Activated CD4-positive, alpha-beta T cell treated with anti-CD3 and anti-CD28 coated beads, Interleukin-2, amount 10 ng/mL, durations not matched to agents 24 days and 14 days (primary cell): ENCODE measurements at regions not wholly inside any gene's neighbourhood (a gene's known extent, or its start where the extent isn't known, plus 50 kb on each side); places are given as distances from the start of the nearest gene placed in this dataset.
"Not testable (repeated sequence)": the region's sequence is repeated elsewhere in the genome, so short reads cannot be mapped to it uniquely, and the experiment has no call there.

Experiments
- DNase-seq: peaks from one replicate; pipeline ENCODE4 v3.0.0; 2022
- H3K27ac Mint-ChIP-seq: one replicate; pipeline ENCODE4 v1.8.0; 2022; ENCODE audit warnings: mild to moderate bottlenecking, mixed read lengths
- H3K27me3 Mint-ChIP-seq: one replicate; pipeline ENCODE4 v1.8.0; 2022; ENCODE audit warnings: mixed read lengths
- H3K36me3 Mint-ChIP-seq: one replicate; pipeline ENCODE4 v1.8.0; 2022; ENCODE audit warnings: low read depth, mild to moderate bottlenecking, mixed read lengths
- H3K4me1 Mint-ChIP-seq: one replicate; pipeline ENCODE4 v1.8.0; 2021; ENCODE audit warnings: mixed read lengths
- H3K4me3 Mint-ChIP-seq: one replicate; pipeline ENCODE4 v1.8.0; 2022; ENCODE audit warnings: mild to moderate bottlenecking, moderate library complexity, mixed read lengths
- H3K9me3 Mint-ChIP-seq: one replicate; pipeline ENCODE4 v1.8.0; 2021; ENCODE audit warnings: mixed read lengths
- intact Hi-C: fragments of 100-400 bp; cut with micrococcal nuclease; formaldehyde crosslinking; loops from one replicate; pipeline ENCODE4 v1.15.1; 2023

DNA sequence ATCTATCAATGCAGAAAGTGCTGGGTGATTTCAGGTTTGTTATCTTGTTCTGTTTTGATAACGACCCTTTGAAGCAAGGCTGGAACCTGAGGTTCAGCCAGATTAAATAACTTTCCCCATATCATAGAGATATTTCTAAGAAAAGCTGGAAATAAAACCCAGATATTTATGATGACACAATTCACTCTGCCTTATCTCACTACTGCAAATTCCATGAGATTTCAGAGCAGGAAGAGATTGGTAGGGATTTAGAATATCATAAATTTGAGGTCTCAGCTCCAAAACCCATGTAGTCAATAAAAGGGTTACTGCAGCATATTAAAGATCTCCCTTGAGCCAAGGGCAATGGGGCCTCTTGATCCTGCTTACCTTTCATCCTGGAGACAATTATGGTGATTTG lies 692.5 kb upstream of the IGFBP3 start:
- Mint-ChIP-seq H3K9me3 (no peaks in the 10 kb centered on the region), H3K4me3 (no peak overlapping the region), H3K4me1 (no peaks in the 10 kb centered on the region), H3K36me3 (no peaks in the 10 kb centered on the region), H3K27me3 (no peaks in the 10 kb centered on the region), H3K27ac (no peak overlapping the region)
- no peak for DNase-seq
- intact Hi-C loops, result no loop called here

GRCh38 chr7:46613116-46613515 lies 692.0 kb upstream of the IGFBP3 start:
- Mint-ChIP-seq H3K27ac (no peak overlapping the region), H3K4me1 (no peaks in the 10 kb centered on the region)

GRCh38 chr7:46611508-46611907 lies 690.4 kb upstream of the IGFBP3 start:
- Mint-ChIP-seq H3K27me3 (no peaks in the 10 kb centered on the region), H3K36me3 (no peaks in the 10 kb centered on the region), H3K4me1 (no peaks in the 10 kb centered on the region), H3K4me3 (no peak overlapping the region), H3K9me3 (no peaks in the 10 kb centered on the region), H3K27ac (no peak overlapping the region)
- intact Hi-C loops, result no loop called here
- DNase-seq, result no peak

More at GRCh38 chr7:46613116-46613515, 692.0 kb upstream of the IGFBP3 start:
- Mint-ChIP-seq H3K36me3 (no peaks in the 10 kb centered on the region), H3K4me3 (no peak overlapping the region), H3K27me3 (no peaks in the 10 kb centered on the region), H3K9me3 (no peaks in the 10 kb centered on the region)
- intact Hi-C loops, result no loop called here
- DNase-seq, result no peak

GRCh38 chr7:46610746-46611145 lies 689.7 kb upstream of the IGFBP3 start:
- H3K27ac Mint-ChIP-seq, result no peak overlapping the region
- H3K27me3 Mint-ChIP-seq, result no peaks in the 10 kb centered on the region
- H3K4me3 Mint-ChIP-seq, result no peak overlapping the region
- no peaks in the 10 kb centered on the region for H3K36me3 Mint-ChIP-seq
- intact Hi-C loops, result no loop called here
- DNase-seq, result no peak
- no peaks in the 10 kb centered on the region for H3K9me3 Mint-ChIP-seq
- H3K4me1 Mint-ChIP-seq, result no peaks in the 10 kb centered on the region

GRCh38 chr7:46607176-46607575 lies 686.1 kb upstream of the IGFBP3 start:
- DNase-seq, result no peak
- Mint-ChIP-seq H3K27me3 (no peaks in the 10 kb centered on the region), H3K27ac (no peak overlapping the region), H3K4me1 (no peaks in the 10 kb centered on the region), H3K9me3 (no peaks in the 10 kb centered on the region), H3K36me3 (no peaks in the 10 kb centered on the region), H3K4me3 (no peak overlapping the region)
- intact Hi-C loops, result no loop called here

GRCh38 chr7:46606761-46607160 lies 685.7 kb upstream of the IGFBP3 start:
- Mint-ChIP-seq H3K4me1 (no peaks in the 10 kb centered on the region), H3K4me3 (no peak overlapping the region), H3K27ac (no peak overlapping the region), H3K36me3 (no peaks in the 10 kb centered on the region), H3K27me3 (no peaks in the 10 kb centered on the region), H3K9me3 (no peaks in the 10 kb centered on the region)
- DNase-seq, result no peak
- intact Hi-C loops, result no loop called here

DNA sequence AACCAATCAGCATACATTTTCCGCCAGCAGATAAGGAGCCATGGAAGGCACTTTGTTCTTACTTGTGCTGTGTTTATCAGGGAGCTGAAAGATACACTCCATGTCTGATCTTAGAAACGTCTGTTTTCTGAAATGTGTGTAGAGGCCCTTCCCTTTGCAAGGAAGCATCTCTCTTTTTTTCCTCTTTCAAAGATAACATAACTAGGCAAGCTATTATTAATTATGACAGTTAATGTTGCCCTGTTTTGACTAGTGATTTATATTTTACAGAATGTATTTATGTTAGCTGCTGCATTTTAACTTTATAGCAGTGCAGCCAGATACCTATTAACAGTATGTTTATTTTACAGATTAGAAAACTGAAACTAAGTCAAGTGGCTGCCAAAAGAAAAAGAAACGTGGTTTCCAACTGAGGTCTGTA lies 683.2 kb upstream of the IGFBP3 start:
- intact Hi-C loops, result no loop called here
- DNase-seq, result no peak
- Mint-ChIP-seq H3K27ac (no peak overlapping the region), H3K9me3 (no peaks in the 10 kb centered on the region), H3K27me3 (no peaks in the 10 kb centered on the region), H3K4me3 (no peak overlapping the region), H3K36me3 (no peaks in the 10 kb centered on the region), H3K4me1 (no peaks in the 10 kb centered on the region)

GRCh38 chr7:46603780-46604179 lies 682.7 kb upstream of the IGFBP3 start:
- Mint-ChIP-seq H3K4me1 (no peaks in the 10 kb centered on the region), H3K27me3 (no peaks in the 10 kb centered on the region), H3K4me3 (no peak overlapping the region), H3K27ac (no peak overlapping the region), H3K9me3 (no peaks in the 10 kb centered on the region), H3K36me3 (no peaks in the 10 kb centered on the region)
- DNase-seq, result no peak
- intact Hi-C loops, result no loop called here

DNA sequence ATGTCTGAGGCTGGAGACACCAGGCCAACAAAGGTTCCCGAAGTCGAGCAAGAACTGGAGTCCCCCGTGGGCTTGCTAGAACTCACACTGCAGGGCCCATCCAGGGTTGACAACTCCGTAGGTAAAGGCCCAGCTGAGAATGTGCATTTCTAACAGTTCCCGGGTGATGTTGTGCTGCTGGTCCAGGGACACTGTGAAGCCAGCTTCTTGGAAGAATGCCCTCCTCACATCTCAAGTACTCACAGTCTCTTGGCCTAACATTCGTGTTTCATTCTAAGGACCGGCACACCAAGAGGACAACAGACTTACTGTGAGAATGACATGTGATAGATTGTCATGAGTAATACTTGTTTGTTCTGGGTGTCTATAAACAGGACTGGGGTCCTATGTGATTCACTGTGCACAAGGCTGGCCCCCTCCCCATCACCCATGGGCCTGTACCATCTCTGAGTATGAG lies 682.3 kb upstream of the IGFBP3 start:
- Mint-ChIP-seq H3K4me1 (no peaks in the 10 kb centered on the region), H3K9me3 (no peaks in the 10 kb centered on the region), H3K4me3 (no peak overlapping the region), H3K36me3 (no peaks in the 10 kb centered on the region), H3K27me3 (no peaks in the 10 kb centered on the region), H3K27ac (no peak overlapping the region)
- DNase-seq, result no peak
- intact Hi-C loops, result no loop called here

DNA sequence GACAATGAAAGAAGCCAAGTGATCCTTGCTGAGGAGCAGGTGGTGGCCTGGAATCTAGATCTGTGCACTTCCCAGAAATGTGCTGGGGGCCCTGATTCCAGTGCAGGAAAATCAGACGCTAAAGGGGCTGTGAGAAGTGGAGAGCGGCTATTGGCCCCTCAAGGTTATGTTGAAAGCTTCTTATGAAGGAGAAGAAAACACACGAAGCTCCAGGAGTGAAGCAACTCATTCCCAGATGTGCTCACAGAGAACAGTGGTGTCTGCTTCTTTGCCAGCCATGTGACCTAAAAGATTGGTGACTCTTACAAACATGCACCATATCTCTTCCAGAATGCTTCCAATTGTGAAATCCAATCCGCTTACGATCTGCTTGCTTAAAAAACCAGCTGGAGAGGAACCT lies 679.3 kb upstream of the IGFBP3 start:
- Mint-ChIP-seq H3K4me3 (no peak overlapping the region), H3K27ac (no peak overlapping the region), H3K9me3 (no peaks in the 10 kb centered on the region), H3K4me1 (no peaks in the 10 kb centered on the region), H3K36me3 (no peaks in the 10 kb centered on the region), H3K27me3 (no peaks in the 10 kb centered on the region)
- intact Hi-C loops, result no loop called here
- DNase-seq, result no peak

DNA sequence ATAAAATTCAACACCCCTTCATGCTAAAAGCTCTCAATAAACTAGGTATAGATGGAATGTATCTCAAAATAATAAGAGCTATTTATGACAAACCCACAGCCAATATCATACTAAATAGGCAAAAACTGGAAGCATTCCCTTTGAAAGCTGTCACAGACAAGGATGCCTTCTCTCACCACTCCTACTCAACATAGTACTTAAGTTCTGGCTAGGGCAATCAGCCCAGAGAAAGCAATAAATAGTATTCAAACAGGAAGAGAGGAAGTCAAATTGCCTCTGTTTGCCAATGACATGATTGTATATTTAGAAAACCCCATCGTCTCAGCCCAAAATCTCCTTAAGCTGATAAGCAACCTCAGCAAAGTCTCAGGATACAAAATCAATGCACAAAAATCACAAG lies 673.8 kb upstream of the IGFBP3 start:
- H3K4me3 Mint-ChIP-seq, H3K9me3 Mint-ChIP-seq, H3K27ac Mint-ChIP-seq, H3K36me3 Mint-ChIP-seq, intact Hi-C loops, H3K4me1 Mint-ChIP-seq, DNase-seq, H3K27me3 Mint-ChIP-seq: not testable (repeated sequence)

DNA sequence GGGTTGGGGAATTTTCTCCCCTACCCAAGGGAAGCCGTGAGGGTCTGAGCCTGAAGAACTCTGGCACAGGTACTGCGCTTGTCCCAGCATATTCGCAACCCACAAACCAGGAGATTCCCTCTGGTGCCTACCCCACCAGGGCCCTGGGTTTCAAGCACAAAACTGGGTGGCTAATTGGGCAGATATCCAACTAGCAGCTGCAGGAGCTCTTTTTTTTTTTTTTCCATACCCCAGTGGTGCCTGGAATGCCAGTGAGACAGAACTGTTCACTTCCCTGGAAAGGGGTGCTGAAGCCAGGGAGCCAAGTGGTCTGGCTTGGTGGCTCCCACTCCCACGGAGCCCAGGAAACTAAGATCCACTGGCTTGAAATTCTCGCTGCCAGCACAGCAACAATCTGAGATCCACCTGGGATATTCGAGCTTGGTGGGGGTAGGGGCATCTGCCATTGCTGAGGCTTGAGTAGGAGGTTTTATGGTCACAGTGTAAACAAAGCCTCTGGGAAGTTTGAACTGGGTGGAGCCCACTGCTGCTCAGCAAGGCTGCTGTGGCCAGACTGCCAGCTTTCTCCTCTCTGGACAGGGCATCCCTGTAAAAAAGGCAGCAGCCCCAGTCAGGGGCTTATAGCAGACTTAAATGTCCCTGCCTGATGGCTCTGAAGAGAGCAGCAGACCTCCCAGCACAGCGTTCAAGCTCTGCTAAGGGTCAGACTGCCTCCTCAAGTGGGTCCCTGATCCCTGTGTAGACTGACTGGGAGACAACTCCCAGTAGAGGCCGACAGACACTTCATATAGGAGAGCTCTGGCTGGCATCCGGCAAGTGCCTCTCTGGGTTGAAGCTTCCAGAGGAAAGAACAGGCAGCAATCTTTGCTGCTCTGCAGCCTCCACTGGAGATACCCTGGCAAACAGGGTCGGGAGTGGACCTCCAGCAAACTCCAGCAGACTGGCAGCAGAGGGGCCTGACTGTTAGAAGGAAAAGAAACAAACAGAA lies 670.1 kb upstream of the IGFBP3 start:
- H3K36me3 Mint-ChIP-seq, intact Hi-C loops, H3K4me3 Mint-ChIP-seq, H3K27me3 Mint-ChIP-seq, H3K4me1 Mint-ChIP-seq, DNase-seq, H3K9me3 Mint-ChIP-seq, H3K27ac Mint-ChIP-seq: not testable (repeated sequence)

DNA sequence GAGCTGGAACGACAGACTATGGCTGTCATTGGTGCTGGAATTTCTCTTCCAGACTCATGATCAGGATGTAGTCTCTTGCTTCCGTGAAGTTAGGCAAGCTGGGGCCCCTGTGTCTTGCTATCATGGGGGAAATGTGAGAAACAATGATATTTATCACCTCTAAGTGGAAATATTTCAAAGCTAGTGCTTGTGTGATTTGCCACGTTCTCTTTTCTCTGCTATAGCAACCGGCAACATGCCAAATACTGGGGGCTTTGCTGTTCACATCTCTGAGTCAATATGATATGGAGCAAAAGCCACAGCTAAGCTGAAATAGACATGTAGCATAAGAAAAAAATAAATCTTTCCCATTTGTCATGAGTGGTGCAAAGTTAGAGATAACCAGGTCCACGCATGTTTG lies 668.2 kb upstream of the IGFBP3 start:
- Mint-ChIP-seq H3K9me3 (no peaks in the 10 kb centered on the region), H3K4me3 (no peak overlapping the region), H3K36me3 (no peaks in the 10 kb centered on the region), H3K4me1 (no peaks in the 10 kb centered on the region), H3K27ac (no peak overlapping the region), H3K27me3 (no peaks in the 10 kb centered on the region)
- DNase-seq, result no peak
- intact Hi-C loops, result no loop called here

DNA sequence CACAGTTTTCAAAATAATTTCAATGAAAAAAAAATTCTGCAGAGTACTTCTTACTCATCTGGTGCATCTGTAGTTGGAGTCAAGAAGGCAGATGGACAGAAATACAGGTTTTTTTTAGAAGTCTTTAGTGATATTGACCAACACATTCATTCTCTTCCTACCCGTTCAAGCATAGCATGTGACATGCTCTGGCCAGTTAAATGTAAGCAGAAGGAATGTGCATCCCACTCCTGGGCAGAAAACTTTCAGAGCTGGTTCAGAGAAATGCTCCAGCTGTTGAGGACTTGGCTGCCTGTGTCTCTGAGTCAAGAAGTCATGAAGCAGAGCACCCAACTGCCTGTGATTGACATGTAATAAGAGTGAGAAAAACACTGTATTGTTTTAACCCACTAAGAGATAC lies 665.3 kb upstream of the IGFBP3 start:
- no peak for DNase-seq
- Mint-ChIP-seq H3K4me3 (no peak overlapping the region), H3K27me3 (no peaks in the 10 kb centered on the region), H3K27ac (no peak overlapping the region), H3K36me3 (no peaks in the 10 kb centered on the region), H3K4me1 (no peaks in the 10 kb centered on the region), H3K9me3 (no peaks in the 10 kb centered on the region)
- intact Hi-C loops, result no loop called here

DNA sequence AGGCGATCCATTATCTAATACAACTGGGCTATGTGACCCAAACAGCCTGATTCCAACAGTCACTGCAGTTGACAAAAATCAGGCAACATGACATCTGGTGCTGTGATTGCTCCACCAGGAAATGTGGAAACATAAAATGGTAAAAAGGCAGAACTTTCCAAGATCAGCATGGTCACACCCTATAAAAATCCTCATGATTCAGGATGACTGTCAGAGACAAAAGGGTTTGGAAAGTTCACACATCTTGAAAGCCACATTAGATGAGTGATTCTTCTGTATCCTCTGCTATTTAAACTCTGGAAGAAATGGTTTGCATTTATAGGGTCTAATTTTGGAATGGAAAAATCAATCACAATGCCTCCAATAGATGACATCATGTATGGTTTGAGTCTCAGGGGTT lies 662.6 kb upstream of the IGFBP3 start:
- Mint-ChIP-seq H3K27ac (no peak overlapping the region), H3K4me1 (no peaks in the 10 kb centered on the region), H3K36me3 (no peaks in the 10 kb centered on the region), H3K4me3 (no peak overlapping the region), H3K9me3 (no peaks in the 10 kb centered on the region), H3K27me3 (no peaks in the 10 kb centered on the region)
- no peak for DNase-seq
- intact Hi-C loops, result no loop called here
